HK-2 (cell line): ENCODE measurements at regions not wholly inside any gene's neighbourhood (a gene's known extent, or its start where the extent isn't known, plus 50 kb on each side); places are given as distances from the start of the nearest gene placed in this dataset.

Experiments
- DNase-seq: peaks from one replicate; pipeline ENCODE4 v3.0.0-alpha.2; 2018; ENCODE audit not compliant: unreplicated experiment

GRCh38 chr10:29962166-29962850, 97.1 kb downstream of the JCAD start:
- no peak for DNase-seq

GRCh38 chr10:29961351-29961750, 98.0 kb downstream of the JCAD start:
- no peak for DNase-seq

DNA sequence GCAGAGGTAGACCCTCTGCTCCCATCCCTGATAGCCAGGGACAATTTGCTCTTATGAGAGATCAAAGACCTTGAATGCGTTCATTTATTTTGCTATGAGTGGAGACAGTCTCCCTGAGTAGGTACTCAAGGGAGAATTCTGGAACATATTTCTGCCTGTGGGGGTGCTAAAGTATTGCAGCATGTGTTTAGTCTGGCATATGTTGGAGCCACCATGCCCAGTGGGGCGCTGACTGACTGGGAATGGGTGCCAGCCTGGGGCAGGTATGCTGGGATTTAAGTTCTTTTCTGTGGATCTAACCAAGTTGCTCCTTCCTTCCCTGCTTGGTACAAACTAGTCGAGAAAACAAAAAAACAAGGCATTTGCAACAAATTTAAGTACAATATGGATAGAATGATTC, 99.1 kb downstream of the JCAD start:
- DNase-seq, result no peak

DNA sequence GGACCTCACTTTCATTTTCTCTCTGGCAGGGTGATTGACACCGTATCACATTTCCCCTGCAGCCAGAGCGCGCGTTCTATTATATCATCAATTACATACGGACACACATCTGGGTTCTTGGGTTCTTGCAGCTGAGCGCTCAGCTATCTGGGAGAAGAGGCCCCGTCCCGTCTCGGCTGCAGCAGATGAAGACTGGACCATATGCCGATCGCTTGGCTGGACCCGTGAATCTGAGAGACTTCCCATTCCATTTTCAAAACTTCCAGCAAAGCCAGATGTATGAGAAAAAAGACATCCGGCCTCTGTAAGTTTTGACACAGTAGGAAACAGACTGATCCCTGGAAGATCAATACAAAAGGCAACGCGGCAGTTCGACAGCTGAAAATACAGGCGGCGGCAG, 99.8 kb downstream of the JCAD start:
- no peak for DNase-seq

DNA sequence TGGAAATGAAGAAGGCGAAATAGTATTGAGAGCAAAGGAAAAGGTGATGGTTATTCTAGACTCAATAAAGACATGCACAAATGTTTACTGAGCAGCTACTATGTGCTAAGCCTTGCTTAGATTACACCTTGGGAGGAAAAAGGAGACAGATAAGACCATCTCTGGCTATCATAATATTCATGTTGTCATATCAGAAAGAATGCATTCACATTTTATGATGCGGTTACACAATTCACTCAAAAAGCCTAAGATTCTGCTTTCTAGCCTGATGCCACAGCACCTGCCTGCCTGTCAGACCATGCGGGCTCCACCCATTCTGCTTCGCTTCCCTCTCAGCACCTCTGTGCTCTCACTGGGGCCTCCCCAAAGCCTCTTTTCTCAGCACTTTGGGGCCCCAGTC, 100.9 kb downstream of the JCAD start:
- no peak for DNase-seq

GRCh38 chr10:29957907-29958331, 101.5 kb downstream of the JCAD start:
- peak; percentile 74 for DNase-seq

DNA sequence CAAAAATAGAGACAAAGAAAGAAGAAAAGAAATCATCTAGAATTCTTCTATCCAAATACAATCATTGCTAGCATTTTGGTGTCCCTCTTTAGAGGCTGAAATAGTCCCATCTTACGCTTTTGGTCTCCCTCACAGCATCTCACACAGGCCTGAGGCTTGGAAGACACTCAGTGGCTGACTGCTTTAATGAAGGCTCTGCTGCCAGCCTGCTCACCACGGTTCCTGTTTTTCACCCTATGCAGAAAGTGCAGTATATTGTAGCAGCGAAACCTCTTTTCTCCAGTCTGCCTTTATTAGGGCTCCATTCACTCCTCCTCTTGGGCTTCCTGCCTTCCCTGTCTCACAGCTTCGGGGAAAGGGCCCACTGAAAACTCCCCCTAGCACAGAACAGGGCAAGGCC, 102.2 kb downstream of the JCAD start:
- no peak for DNase-seq

DNA sequence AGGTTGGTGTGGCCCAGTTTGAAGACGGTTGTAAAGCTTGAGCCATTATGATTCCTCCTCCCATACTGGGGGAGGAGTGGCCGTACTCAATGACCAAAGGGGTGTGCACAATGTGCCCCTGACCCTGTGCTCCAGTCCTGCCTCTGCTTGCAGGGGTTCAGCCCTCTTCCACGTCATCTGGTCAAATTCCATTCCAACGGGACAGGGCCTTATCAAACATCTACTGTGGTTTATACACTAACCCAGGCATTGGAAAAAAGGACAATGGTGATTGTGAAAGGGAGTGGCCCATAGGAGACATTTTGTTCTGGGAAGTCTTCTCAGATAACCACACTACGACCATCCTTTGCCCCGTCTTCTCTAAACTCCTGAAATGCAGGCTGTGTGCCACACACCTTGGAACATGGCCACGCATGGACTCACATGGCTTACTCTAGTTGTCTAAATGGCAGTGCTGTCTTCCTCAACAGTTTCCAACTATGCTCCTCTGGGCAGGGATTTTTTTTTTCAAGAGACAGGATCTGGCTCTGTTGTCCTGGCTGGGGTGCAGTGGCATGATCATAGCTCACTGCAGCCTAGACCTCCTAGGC, 103.0 kb downstream of the JCAD start:
- DNase-seq, result no peak

GRCh38 chr10:29955329-29955935, 104.0 kb downstream of the JCAD start:
- DNase-seq, result peak; percentile 39

GRCh38 chr10:29951441-29951931, 107.9 kb downstream of the JCAD start:
- no peak for DNase-seq

DNA sequence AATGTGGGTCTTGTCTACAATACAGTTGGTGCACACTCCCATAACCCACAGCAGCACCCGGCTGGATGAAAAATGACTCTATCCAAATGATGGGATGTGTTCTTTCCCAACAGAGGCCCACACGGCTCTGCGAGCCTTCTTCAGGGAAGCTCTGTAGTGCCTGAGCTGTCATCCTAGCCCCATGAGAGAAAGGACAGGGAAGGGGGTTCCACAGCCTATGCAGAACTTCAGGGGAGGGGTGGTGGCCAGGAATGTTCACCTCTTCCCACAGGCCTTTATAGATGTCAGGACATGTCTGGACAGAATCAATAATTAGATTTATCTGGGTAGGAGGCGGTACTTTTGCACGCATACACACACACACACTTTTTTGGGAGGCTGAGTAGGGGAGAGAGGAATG, 109.0 kb downstream of the JCAD start:
- DNase-seq, result no peak

GRCh38 chr10:29949411-29950011, 109.9 kb downstream of the JCAD start:
- DNase-seq, result no peak

DNA sequence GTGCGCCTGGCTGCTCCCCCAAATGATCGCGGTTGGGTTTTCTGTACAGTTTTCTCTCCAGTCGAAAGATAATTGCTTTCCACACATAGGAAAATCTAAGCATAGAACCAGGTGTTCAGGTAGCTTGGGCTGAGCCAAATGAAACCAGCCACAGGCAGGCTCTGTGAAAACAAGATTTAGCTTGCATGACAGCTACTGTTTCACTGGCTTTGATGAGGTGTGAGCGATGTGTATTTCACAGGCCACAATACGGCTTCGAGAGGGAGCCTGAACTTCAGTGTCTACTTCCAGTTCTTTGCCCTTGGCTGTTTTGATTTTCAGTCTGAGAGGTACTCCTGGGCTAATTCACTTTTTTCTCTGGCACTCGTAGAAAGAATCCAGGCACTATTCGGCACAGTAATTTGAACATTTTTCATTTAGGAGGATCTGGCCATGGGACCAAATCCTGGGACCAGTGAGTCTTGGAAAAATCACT, 110.5 kb downstream of the JCAD start:
- peak; percentile 24 for DNase-seq

DNA sequence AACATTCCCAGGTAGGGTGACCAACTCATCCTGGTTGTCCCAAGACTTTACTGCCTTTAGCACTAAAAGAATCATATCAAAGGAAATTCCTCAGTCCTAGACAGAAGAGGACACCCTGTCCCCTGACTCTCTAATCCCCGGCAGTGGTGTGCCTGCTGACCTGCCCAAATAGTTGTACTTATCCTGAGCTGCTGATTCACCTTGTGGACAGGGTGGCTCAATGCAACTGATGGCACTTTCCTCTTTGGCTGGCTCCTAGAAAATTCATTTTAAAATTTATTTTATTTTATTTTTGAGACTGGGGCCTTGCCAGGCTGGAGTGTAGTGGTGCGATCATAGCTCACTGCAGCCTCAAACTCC, 111.7 kb downstream of the JCAD start:
- no peak for DNase-seq

DNA sequence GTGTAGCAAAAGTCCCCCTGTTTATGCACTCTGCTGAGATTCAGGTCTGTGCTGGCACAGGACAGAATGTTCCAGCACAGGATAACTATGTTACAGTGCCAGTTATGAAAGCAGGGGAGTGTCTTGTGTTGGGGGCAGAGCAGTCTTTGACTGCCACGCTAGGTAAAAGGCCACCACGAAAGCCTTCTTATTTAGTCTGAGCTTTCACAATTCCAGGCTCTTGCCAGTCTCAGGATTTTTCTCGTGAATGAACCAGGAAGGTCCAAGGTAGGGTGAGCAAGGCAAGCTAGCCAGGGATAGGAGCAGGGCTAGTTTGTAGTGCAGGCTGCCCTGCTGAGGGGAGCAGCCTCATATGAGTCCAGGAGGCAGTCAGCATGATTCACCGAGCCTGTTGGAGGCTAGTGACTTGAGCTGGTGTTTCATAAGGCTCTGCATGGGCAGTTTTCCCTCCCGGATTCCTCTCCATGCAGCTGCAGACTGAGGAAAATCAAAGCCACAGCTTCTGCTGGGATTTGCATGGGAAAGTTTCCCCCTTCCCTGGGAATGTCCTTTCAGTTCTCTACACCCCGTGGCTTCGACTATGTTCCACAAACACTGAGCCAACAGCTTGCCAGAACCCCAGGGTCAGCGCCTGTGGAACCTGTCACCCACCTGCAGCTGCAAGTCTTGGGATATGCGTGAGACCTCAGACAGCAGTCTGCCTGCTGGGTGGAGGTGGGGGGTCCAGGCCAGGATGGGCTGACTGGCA, 112.3 kb downstream of the JCAD start:
- peak; percentile 50 for DNase-seq

DNA sequence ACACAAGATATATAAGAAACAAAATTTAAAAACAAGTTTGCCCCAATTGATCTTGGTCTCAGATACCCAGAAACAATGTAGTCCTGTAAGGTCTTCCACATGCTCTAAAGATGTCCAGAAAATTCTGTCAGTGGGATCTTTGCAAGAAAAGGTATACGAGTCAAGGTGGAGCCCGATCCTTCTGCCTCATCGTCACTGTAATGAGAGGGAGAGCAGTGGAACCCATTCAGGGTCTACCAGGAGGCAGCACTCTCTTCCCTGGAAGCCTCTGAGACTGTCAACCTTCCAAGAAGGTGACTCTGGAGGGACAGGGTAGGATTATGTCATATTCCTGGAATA, 112.8 kb downstream of the JCAD start:
- DNase-seq, result no peak

DNA sequence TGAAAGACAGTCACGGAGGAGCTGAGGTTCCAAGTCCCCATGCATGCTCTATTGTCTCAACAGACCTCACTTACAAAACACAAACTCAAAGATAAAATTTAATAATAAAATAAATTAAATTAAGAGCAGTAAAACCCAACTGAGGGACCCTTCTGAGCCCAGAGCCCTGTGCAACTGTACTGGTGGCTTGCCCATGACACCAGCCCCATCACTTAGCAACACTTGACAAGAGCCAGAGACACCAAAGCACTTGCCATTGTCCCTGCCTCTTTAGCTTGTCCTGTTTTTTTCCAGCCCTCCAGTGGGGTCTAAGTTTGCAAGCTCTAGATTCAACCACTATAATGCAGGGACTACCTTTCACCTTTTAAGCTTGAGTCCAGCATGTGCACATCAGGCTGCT, 117.9 kb downstream of the JCAD start:
- no peak for DNase-seq

DNA sequence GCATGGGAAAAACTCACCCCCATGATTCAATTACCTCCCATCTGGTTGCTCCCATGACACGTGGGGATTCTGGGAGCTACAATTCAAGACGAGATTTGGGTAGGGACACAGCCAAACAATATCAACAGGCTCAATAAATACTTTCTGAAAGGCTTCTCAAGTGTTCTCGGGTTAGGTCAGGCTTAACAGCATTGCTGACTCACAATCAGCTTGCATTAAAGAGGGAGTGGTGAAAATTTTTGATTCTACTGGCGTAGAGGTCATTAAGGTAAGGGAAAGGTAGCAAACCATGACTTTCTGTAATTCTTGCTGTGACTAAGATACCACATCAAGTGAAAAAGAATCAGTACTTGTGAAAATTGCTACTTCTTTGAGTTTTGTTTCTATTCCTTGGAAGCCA, 126.4 kb downstream of the JCAD start:
- DNase-seq, result no peak

DNA sequence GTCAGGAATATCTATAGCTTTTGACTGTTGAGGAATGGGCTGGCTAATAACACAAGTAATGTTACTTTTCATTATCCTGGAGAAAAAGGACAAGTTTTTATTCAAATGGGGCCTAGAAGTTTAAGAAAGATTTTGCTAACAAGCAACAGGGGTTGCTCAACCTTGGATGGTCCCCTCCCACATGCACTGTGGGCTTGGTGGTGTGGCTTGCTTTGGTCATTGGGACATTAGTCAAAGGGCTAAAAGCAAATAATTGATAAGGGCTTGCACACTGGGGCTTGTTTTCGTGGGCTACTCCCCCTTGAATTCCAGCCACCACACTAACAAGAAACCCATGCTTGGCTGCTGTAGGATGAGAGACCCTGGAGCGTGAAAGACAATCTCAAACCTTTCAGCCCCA, 127.6 kb downstream of the JCAD start:
- DNase-seq, result no peak

GRCh38 chr10:29929006-29929405, 130.4 kb downstream of the JCAD start:
- no peak for DNase-seq

- no peak for DNase-seq
Measured at GRCh38 chr10:29926693-29927048, 132.7 kb downstream of the JCAD start.
